DMS79 treated with DMSO at 0.1 percent for 48 hours (cell line): ENCODE measurements at regions not wholly inside any gene's neighbourhood (a gene's known extent, or its start where the extent isn't known, plus 50 kb on each side); places are given as distances from the start of the nearest gene placed in this dataset.

Experiments
- DNase-seq: peaks from one replicate; lab custom pipeline; 2025; lab: John Stamatoyannopoulos, UW

DNA sequence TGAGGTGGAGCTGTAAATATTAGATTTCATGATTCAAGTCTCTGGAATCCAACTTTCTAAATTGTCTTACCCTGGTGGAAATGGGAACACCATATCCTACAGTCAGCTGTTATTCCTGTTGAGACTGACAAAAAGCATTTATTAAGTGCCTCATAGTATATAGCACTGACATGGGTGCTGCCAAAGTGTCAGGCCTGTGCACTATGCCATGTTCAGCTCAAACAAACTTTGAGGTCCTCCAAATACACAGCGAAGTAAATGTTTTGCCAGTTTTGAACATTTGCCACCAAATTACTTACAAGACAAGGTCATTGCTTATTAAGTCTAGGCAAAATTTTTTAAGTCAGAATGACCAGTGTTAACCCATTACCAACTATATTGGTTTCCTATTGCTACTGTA is 162.9 kb upstream of the SLC25A13 start:
- no peak for DNase-seq

DNA sequence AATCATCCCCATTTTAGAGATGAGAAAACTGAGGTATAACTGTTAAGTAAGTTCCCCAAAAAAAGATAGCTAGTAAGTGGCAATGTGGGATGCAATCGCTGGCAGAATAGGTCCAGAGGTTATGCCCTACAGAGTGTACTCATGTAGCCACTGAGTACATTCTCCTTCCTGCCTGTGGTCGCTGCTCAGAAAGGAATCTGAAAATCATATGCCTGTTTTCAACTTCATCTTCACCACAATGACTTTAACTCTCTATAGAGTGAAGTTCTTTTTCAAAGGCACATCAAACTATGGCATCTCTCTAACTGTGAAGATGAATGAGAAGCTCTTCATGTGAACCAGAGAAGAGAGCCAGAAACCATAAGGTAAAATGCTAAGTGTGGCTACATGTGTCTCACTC is 162.2 kb upstream of the SLC25A13 start:
- no peak for DNase-seq

DNA sequence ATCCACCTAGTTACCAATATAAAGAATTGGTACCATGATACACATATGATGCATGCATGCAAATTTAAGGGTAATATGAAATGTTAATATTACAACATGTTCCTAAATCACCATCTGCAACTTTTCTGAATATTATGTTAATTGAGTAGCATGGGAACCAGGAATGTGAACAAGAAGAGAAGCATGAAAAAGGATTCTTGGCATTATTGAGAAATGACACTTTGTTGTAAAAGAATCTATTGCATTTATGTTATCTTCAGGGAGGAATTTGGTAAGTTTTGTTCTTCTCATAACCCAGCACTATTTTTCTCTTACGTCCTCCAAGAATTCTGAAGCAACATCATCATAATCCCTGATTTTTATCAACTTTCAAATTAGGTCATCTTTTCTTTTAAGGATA is 159.9 kb upstream of the SLC25A13 start:
- no peak for DNase-seq

DNA sequence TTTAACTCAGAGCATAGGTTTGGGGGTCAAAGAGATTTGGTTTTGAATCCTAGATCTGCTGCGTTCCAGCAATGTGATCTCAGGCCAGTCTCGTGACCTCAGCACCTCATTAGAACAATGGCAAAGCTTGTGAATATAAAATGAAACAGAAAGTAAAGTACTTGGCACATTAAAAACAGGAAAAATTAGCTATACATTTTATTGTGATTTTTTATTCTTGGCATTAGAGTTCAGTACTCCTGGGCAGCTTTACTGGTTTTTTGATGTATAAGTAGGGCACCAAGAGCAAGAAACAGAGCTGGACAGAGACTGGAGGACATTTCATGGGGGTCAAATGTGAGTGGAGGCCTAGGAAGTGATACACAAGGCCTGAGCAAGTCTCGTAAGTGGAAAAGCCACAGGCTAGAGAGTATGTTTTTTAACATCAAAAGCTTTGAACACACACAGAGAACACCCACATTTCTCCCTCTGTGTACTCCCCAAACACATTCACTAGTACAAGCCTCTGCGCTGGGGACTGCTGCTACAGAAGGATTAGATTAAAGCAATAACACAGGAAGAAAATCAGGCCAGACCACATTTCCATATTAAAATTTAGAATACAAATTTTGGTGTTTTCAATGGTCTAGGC is 157.2 kb upstream of the SLC25A13 start:
- no peak for DNase-seq

DNA sequence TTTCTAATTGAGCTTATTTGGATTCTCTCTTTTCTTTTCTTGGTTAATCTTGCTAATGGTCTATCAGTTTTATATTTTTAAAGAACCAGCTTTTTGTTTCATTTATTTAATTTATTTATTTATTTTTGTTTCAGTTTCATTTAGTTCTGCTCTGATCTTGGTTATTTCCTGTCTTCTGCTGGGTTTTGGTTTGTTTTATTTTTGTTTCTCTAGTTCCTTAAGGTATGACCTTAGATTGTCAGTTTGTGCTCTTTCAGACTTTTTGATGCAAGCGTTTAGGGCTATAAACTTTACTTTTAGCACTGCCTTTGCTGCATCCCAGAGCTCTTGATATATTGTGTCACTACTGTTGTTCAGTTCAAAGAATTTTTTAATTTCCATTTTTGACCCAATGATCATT is 149.7 kb upstream of the SLC25A13 start:
- DNase-seq: no peak

DNA sequence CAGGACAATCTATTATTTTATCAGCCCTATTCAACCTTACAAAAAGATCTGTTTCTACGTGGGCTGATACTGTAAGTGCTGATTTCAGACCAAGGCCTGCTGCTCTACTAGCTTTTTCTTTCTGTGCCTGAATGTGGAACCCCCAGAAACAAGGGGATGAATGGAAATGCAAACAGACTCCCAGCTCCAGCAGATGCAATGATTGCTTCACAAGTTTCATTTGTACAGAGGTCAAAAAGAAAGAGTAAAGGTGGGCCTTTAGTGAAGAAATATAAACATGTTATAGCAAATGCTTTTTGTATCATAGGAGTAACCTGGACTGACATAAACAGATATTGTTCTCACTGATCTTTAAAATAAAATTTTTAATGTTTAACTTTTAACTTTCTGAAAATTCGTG is 130.2 kb upstream of the SLC25A13 start:
- DNase-seq: no peak

DNA sequence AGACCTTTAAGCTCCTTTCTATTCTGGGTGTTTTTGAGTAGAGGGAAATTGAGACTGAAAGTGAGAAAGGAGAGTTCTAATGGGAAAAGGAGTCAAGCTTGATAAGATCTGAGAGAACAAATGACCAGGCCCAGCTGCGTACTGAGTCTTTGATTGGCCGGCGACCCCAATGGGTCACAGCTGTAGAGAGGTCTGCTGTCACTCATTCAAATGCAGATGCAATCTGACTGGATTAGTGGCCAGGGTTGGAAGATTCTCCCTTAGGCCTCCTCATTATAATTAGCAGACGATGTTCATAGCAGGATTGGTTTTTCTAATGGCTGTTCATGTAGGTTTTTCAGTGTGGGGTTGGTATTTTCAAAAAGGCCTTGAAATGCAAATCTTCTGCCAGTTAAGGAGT is 127.2 kb upstream of the SLC25A13 start:
- no peak for DNase-seq

DNA sequence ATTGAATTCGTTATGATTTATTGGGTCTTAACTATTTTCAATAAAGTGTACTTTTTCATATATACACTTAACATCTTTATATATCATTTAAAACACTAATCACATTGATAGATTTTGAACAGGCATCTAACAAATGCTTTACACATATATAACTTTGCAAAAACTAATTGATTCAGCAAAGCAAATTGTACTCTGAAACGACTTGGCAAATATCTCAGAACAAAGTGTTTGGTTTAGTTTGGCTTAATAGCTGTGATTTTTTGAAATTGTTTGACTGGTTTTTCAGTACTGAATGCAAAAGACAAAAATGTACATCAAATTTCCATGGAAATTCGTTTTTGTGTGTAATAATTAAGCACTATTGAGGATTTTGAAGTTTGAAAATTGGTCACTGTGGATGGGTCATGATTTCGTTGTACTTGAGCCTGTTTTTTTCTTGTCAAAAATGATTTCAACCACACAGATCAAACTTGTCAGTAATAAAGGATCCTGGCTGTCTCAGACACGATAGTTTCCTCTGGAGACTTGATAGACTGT is 125.3 kb upstream of the SLC25A13 start:
- DNase-seq: no peak

DNA sequence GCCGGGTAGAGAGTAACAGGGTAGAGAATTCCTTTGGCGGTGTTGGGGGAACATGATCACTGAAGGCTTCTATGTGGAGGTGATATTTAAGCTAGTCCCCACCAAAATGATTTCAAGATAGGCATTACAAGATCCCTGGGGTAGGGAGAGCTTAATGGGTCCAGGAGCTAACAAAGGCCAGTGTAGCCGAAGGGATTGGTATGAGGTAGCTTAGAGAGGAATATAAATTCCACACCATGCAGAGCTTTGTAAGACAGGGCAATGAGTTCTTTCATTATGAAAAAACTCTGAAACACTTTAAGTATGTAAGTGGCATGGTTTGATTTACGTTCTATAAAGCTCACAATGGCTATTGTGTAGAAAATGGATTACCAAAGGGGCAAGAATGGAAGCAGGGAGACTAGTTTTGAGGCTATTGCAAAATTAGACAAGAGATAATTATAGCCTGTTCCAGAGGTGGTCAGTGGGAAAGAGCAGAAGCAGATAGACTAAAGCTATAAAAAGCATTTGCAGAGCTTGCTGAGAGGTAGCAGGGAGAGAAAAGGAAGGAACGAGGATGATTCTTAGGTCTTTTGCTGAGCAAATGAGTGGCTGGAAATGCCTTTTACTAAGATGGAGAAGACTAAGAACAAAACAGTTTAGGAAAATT is 119.7 kb upstream of the SLC25A13 start:
- no peak for DNase-seq

DNA sequence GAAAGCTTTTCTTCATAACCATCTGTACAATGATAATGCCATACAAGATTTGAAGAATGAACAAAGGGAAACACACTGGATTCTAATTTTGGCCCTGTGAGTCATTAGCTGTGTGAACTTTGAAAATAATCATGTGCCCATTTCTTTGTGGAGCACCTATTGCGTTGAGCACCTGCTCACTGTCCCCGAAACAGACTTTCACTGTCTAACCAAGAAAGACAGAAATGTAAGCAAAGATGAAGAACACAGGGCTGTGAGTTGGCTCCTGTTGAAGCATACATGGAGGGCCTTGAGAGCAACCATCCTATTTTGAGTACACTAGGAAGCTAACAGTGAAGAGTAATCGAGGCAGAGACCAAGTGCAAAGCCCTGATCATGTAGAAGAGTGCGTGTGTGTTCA is 118.4 kb upstream of the SLC25A13 start:
- DNase-seq: no peak

DNA sequence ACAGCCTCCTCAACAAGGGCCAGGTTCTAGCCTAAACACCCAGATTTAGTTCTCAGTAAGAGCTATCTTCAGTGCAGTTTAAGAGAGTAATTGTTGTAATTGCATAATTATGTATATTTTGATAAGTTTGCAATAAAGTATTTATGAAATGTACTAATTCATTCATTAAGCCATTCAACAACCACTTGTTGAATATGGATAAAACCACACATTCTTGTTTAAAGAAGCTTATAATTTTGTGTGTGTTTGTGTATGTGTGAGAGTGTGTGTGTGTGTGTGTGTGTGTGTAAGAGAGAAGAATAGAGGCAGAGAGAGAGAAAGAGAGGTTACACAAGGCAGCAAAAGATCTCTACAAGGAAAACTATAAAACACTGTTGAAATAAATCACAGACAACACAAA is 115.0 kb upstream of the SLC25A13 start:
- no peak for DNase-seq

DNA sequence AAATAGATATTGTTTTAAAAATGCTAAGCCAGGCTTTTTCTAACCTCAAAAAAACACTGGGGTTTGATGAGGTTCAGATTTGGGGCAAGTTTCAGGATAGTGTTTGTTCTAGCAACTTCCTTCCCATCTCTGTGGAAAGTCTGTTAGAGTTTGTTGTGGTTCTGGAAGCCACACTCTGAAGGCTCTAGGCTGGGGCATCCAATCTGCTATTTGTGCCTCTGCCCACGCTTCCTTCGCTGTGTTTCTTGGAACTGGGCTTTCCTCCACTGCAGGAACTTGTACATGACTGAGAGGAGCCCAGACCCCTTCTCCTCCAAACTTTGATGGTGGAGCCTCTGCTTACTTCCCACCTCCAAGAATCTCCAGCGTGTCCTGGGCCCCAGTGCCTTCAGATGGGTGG is 108.5 kb upstream of the SLC25A13 start:
- DNase-seq: no peak

DNA sequence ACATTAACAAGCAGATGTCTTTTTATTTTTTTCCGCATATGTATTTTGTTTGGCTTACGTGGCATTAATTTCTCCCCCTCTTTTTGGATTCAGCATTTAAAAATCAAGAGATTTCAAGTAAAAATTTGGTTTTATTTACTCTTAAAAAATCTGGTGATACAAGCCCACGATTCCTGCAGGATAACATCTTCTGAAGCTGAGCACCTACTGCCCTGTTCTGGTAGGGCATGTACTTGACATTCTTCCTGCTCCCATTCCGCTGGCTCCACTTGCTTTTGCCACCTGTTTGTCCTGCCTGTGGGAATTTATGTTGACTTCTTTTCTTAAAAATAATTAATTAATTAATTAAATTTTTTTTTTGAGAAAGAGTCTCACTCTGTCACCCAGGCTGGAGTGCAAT is 105.2 kb upstream of the SLC25A13 start:
- DNase-seq: no peak

DNA sequence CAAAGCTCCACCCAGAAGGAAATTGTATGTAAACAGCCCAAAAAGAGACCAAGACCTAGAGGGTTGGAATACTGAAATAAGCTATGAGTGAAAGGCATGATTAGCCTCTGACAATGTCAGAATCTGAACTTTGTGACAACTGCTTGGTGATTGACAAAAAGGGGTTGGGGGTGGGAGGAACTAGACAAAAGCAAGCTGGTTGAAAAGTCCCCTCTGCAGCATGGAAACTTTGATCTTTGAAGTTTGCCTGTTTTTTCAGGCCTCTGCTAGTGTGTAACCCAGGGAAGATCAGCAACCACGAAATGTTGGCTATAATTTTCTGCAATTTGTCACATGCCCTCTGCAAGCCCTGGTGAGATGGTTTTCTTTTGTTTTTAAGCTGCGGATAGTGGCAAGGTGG is 104.8 kb upstream of the SLC25A13 start:
- DNase-seq: no peak

DNA sequence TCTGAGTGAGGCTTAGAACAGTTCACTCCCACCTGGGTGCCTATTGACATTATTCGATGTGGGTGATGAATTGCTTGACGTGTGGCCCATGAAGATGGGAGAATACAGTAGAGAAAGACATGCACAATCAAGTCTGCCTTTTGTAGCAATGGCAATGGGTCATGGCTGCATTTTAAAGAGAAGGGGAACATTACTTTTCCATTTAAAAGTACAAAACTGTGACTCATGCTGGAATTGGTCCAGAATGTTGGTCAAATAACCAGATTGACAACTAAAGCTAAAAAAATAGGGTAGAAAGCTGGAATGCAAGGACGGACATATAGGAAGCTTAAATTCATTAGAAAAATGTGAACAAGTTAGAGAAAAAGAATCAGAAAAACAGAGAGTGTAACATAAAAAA is 104.1 kb upstream of the SLC25A13 start:
- DNase-seq: no peak

DNA sequence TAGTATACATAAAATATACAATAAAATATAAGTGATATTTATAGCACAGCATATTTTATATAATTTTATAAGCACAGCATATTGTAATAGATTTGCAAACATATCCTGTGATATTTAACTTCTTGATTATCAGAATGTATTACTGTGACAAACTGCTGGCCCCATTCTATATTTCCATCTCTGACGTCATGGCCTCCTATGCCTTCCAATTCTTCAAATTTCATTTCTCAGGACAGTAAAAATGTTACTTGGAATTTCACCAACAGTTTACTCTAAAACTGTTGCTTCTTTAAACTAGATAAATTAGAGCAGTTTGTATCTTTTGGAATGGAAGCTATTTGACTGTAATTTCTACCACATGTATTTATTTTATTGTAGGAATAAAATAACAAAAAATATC is 102.5 kb upstream of the SLC25A13 start:
- DNase-seq: no peak

DNA sequence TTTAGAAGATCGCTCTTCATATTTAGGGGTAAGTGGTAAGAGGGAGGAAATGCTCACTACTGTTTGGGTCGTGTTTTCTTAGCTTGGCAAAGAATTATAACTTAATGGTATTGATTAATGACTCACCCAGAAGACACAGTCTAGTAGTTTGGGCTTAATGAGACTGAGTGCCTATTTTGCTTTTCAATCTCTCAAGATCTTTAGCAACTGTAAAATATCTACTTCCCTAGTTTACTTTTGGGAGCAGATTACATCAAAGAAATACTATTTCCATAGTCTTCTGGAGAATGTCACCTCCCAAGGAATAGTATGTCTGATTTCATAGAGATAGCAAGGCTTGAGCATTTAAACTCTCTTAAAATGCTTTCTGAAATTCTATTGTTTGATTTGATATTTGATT is 100.5 kb upstream of the SLC25A13 start:
- no peak for DNase-seq

DNA sequence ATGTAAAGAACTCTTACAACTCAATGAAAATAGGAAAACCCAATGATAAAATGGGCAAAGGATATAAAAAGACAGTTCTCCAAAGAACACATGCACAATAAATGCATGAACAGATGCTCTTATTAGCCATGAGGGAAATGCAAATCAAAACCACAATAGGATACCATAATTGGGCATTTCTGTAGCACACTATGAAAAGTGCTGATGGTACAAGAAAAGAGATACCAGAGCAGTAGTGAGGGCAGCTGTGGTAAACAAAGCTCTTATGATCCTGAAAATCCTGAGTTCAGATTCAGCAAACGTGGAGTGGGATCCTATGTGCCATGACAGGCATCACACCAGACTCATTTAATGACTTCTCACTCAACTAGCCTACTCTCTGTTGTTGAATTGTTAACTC is 96.7 kb upstream of the SLC25A13 start:
- DNase-seq: no peak

DNA sequence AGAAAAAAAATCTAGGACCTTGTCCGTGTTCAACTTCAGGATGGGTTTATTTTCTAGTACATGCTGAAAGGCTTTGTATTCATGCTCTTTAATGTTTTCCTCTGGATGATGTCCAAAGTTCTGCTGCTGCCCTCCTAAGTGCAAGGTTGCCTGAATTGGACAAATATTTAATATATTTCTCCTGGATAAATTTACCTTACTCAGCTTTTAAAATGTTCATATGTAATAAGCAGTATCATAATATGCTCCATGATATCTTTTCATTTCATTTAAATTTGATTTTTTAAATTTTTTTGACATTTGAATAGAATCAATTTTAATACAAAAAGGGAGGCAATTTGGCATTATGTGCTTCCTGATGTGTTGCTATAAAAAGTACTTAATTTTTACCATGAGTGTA is 95.9 kb upstream of the SLC25A13 start:
- DNase-seq: no peak

DNA sequence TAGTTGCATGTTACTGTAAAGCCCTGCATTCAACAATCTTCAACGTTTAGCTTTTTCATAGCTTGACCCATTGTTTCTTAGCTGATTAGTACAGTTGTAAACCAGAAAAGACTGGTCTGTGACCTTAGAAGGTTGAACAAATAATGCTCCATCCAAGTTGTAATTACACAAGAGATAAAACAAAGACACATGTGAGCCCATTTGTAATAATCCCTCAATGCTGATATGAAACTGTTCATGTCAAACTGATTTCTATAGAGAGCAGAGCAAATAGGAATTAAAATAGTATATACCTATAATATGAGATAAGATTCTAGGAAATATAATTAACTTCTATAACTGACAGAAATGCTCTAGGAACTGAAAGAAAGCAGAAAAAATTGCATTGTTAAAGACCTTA is 94.7 kb upstream of the SLC25A13 start:
- DNase-seq: no peak

DNA sequence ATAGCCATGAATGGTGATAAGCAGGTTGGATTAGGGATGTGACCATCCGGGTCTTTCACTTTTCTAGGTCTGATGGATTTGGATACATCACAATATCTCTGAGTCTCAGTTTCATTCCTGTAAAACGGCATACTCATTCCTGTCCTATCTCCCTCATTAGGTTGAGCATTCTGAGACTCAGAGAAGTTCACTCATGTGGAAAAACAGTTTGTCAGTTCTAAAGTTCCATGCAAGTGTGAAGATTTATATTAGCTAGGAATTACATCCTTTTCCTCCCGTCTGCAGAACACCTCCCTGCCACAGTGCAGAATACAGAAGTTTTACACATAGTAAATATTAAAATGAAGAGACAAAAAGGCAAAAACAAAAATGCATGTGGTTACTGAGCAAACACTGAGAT is 94.2 kb upstream of the SLC25A13 start:
- no peak for DNase-seq

DNA sequence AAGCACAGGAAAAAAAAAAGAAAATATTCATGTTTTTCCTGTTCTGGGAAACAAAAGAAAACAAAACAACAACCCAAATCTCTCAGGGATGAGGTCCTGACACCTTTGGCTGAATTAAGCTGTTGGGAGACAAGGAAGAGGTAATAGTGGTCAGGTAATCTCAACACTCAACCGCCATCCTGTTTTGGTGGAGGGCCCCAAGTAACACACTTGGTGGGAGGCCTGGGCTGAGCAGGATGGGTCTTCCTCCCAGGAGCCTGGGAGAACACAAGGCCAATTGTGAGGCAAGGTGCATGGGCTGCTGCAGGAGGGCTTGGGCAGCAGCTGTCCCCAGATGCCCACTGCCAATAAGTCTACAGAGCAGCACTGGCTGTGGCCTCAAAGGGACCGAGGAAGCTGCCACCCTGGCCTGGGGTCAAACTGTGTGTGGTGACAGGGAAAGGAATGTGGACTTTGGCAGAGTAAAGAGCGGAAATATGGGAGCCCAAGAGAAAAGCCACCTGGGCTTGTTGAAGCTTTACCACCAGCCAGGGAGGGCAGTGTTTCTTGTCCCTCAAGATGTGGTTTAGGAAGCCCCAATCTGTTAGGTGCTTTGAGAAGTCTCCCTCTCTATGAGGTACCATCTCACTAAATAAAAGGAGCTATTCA is 93.5 kb upstream of the SLC25A13 start:
- no peak for DNase-seq

DNA sequence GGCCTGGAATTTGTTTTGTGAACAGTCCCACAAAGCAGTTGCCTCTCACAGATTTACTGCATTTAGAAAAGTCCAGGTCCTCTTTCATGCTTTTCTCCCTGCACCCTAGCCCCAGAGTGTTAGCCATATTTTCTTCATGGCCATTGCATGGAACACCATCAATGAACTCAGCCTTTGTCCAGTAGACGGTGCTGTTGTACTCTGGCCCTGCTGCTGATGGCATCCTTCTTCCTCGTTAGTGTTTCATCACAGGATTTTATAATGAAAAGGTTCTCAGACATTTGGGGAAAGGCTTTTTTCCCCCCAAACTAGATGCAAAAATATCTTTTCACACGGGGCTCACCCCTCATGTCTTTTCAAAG is 93.0 kb upstream of the SLC25A13 start:
- no peak for DNase-seq
